GM04504 (cell line): ENCODE measurements at regions not wholly inside any gene's neighbourhood (a gene's known extent, or its start where the extent isn't known, plus 50 kb on each side); places are given as distances from the start of the nearest gene placed in this dataset.
"Not testable (repeated sequence)": the region's sequence is repeated elsewhere in the genome, so short reads cannot be mapped to it uniquely, and the experiment has no call there.

Experiments
- DNase-seq: peaks from one replicate; pipeline ENCODE4 v3.0.0-alpha.2; 2012; ENCODE audit warnings: low read depth

DNA sequence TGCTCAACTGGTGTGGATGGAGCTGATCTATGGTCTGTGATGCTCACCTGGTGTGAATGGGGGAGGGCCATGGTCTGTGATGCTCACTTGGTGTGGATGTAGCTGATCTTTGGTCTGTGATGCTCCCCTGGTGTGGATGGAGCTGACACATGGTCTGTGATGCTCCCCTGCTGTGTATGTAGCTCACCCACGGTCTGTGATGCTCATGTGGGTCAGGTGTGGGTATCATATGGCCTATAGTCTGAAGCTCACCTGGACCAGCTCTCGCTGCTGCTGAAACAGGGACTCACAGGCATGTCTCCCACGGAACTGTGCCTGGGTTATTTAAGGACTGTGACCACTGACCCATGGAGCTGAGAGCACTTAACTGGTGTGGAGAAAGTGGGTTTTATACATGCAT is 109.7 kb downstream of the CRLF2 start:
- no peak for DNase-seq

DNA sequence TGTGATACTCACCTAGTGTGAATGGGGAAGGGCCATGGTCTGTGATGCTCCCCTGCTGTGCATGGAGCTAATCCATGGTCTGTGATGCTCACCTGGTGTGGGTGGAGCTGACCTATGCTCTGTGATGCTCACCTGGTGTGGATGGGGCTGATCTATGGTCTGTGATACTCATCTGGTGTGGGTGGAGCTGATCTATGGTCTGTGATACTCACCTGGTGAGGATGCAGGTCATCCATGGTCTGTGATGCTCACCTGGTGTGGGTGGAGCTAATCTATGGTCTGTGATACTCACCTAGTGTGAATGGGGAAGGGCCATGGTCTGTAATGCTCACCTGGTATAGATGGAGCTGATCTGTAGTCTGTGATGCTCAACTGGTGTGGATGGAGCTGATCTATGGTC is 110.2 kb downstream of the CRLF2 start:
- not testable (repeated sequence) for DNase-seq

DNA sequence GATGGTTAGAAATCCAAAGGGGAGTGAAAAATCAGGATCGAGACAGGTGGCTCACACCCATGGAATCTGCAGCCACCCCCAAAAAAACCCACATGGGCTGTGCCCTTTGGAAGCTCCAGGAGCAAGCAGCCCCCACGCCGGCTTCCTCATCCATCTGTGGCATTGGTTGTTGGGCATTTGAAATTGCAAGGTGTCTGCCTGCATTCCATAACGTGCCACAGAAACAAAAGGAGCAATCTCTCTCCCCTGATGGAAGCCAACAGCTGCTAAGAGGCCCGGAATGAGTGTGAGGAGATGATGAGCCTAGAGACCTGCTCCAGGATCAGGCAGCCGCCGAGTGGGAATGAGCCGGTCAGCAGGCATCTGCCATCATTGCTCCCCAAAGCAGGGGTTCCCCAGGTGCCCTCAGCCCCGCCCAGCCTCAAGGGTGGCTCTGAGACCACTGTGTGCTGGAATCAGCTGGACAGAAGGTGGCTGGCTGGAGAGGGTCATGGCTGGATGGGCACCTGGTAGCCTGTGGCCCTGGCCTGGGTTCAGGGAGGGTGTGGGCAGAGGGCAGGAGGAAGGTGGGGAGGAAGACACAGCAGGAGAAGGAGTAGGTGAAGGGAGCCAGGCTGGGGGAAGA is 113.2 kb downstream of the CRLF2 start:
- DNase-seq, result no peak

DNA sequence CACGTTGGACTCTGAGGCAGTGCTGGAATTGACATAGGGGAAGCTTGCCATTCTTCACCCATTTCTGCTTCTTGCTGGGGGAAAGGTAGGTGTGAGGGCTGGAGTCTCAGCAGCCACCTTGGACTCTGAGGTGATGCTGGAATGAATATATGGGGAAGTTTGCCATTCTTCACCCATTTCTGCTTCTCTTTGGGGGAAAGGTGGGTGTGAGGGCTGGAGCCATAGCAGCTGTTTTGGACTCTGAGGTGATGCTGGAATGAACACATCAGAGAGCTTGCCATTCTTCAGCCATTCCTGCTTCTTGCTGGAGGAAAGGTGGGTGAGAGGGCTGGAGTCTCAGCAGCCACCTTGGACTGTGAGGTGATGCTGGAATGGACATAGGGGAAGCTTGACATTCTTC is 115.1 kb downstream of the CRLF2 start:
- DNase-seq, result no peak

DNA sequence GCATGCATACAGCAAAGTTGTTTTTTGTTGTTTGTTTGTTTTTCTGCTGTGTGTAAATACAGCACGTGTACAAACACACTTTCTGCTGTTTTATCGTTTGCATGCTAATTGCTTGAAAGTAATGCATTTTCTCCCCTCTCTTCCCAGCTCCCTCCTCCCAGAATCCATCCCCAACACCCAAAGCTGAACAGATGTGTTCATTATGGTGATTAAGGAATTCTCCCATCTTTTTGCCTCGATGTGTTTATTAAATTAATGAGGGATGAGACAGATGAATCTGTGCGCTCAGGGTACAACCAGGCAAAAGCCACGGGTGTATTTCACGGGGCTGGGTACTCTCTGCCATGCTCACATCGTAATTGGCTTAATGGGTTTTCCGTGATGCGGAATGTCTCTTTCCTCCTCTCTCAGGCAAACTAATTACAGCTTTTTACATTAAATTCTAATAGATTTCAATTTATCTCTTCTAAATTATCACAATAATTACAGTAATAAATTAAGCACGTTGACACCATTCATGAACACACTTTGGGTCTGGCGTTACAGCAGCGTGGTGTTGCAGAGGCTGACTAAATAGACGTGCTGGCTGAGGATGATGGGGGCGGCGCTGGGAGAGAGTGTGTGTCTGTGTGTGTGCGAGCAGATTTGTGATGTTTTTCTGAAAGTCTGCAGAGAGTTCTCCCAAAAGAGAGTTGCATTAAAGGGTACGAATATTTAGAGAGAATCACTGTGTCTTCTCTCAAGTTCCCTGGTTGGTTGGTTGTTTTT is 117.7 kb downstream of the CRLF2 start:
- no peak for DNase-seq

DNA sequence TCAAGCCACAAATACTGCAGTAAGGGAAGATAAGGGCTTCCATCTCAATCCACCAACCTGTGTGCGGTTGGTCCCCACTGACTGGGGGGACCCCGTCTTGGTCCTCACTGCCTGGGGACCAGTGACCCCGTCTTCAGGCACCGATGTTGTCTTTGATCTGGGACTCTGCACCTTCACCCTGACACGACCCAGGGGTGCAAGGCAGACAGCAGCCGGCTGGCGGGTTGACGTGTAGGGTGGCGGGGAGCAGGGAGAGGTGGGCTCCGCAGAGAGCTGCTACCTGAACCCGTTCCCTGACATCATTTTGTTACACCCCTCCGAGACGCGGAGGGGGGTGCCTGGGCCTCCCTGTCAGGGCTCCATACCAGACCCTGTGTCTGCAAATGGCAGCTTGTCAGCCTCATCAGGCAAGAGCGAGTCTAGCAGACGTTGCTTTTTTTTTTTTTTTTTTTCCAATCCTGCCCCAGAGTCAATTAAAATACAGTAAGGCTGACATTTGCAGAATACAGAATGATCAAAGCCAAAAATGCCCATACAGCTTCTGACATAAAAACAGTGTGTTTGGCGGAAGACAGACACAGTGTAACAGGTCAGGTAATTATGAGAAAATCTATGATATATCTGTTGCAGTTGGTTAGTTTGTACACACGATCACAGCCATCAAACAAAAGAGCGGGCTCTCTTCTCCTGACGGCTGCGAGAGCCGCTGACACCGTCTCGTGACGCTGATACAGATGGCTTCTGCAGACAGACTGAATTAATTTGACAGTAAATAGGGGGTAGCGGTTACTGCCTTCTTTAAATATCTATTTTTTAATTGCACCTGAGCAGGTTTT is 118.6 kb downstream of the CRLF2 start:
- no peak for DNase-seq

DNA sequence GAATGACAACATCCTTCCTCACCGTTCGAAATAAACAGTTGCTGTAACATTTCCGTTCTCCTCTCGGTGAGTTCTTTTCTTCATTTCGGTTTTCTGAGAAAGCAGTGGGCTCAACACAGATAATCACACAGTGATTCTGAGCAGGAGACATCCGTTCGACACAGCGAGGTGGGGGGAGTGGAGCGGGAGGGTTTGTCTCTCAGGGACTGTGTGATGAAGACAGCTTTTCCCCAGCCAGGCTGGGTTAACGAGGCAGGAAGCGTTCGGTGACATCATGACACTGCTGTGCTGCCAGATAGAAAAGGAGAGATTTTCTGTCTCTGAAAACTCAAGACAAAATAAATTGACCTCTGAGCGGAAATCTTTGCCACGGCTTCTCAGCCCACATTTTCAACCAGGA is 119.3 kb downstream of the CRLF2 start:
- DNase-seq, result peak; percentile 2

DNA sequence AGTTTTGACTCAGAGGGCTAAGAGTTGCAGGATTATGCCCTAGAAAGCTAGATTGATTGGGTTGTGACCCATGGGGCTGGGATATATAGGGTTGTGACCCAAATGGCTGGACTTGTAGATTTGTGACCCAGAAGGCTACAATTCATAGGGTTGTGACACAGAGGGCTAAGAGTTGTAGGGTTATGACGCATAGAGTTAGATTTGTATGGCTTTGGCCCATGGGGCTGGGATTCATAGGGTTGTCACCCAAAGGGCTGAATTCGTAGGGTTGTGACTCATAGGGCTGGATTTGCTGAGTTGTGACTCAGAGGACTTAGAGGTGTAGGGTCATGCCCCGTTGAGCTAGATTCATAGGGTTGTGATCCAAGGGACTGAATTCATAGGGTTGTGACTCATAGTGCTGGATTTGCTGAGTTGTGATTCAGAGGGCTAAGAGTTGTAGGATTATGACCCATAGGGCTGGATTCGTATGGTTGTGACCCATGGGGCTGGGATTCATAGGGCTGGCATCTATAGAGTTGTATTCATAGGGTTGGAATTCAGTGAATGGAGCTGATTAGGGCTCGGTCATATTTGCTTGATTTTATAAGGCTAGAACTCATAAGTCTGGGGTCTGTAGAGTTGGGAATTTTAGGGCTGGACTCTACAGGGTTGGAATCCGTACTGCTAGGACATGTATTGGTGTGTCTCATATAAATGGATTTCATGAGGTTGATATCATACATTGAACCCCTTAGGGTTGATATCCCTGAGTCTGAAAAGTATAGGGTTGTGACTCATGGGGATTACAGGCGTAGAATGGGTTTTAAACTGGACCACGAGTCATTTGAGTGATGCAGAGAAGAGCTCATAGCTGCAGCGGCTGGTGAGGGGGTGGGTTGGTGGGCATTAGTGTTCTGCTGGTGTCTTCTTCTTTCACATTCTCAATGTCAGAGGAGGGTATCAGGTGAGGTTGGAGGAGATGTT is 125.7 kb downstream of the CRLF2 start:
- DNase-seq, result peak; percentile 11

DNA sequence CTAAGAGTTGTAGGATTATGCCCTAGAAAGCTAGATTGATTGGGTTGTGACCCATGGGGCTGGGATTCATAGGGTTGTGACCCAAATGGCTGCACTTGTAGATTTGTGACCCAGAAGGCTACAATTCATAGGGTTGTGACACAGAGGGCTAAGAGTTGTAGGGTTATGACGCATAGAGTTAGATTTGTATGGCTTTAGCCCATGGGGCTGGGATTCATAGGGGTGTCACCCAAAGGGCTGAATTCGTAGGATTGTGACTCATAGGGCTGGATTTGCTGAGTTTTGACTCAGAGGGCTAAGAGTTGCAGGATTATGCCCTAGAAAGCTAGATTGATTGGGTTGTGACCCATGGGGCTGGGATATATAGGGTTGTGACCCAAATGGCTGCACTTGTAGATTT is 126.6 kb downstream of the CRLF2 start:
- DNase-seq, result not testable (repeated sequence)

DNA sequence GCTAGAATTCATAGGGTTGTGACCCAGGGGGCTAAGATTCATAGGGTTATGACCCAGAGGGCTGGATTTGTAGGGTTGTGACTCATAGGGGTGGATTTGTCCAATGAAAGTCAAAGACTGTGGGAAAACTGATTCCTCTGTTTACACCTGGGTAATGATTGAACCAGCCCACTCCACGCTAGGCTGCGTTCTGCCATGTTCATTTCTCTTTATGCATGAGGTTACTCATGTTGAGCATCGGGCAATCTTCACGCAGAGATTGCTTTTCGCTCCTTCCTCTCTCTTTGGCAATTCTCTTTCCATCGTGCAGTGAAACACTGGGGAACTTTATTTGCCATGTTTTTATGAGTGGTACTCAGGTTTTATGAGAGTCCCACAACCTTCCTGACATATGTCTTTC is 127.8 kb downstream of the CRLF2 start:
- DNase-seq, result no peak

DNA sequence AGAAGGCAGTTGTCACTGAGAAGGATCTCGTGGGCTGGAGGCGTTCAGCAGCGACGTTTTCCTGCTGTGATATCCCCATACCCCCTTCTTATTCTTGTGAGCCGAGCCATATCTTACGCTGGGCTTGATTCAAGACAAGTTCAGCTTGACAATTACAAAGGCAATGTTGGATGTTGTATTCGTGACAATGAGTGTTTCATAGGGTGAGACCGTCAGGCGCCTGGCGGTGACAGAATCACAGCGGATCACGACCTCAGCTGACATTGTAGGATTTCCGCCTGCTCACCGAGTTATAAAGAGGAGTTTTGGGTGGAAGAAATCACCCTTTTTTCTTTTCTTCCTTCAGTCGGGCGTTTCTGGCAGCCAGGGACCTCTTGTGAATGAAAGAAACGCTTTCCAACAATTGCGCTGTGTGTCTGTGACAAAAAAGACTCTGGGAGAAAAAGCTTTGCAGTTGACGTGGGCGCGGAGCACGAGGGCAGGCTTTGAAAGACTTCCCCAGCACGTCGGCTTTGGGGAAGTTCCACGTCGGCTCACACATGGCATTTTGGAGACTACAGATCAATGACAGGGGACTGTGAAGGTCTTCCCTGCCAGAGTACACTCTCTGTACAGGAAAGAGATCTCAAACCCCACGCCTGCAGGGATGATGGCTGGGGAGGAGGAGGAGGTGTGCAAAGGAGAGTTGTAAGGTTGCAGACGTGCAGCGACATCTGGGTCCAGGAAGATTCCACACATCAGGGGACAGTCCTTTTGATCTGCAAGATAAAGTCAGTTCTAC is 135.4 kb downstream of the CRLF2 start:
- DNase-seq, result no peak

DNA sequence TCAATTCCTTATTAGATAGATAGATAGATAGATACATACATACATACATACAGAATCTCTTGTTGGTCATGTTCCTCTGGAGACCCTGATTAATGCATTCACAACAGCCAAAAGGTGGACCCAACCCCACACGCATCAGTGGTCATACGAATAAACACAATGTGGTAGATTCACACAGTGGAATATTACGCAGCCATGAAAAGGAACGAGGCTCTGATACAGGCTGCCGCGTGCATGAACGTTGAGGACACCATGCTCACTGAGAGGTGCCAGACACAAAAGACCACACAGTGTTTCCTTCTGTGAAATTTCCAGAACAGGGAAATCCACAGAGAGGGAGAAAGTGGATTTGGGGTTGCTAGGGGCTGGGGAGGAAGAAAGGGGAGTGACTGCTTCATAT is 136.7 kb downstream of the CRLF2 start:
- DNase-seq, result no peak

DNA sequence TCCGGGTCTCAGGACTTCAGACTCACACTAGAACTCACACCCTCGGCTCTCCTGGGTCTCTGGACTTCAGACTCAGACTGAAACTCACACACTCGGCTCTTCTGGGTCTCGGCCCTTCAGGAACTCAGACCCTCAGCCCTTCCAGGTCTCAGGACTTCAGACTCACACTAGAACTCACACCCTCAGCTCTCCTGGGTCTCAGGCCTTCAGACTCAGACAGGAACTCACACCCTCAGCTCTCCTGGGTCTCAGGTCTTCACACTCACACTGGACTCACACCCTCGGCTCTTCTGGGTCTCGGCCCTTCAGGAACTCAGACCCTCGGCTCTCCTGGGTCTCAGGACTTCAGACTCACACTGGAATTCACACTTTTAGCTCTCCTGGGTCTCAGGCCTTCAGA is 137.3 kb downstream of the CRLF2 start:
- no peak for DNase-seq

DNA sequence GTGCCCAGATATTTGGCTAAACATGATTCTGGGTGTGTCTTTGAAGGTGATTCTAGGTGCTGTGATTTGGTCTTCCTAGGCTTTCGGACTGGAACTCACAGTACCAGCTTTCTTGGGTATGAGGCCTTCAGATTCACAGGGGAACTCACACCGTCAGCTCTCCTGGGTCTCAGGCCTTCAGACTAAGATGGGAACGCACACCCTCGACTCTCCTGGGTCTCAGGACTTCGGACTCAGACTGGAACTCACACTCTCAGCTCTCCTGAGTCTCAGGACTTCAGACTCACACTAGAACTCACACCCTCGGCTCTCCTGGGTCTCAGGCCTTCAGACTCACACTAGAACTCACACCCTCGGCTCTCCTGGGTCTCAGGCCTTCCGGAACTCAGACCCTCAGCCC is 137.7 kb downstream of the CRLF2 start:
- DNase-seq, result no peak

DNA sequence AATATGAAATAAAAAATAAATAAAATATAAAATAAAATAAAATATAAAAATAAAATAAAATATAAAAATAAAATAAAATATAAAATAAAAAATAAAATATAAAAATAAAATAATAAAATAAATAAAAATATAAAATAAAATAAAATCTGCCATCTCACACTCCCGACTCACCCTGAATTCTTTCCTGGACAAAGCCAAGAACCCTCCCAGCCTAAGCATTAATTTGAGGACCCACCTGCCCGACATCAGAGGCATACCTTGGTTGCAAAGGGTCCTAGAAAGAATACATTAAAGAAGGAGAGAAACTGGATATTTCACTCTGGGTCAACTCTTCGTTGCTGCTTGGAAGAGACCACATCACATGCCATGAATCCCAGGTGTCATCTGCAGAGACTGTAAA is 138.3 kb downstream of the CRLF2 start:
- no peak for DNase-seq

DNA sequence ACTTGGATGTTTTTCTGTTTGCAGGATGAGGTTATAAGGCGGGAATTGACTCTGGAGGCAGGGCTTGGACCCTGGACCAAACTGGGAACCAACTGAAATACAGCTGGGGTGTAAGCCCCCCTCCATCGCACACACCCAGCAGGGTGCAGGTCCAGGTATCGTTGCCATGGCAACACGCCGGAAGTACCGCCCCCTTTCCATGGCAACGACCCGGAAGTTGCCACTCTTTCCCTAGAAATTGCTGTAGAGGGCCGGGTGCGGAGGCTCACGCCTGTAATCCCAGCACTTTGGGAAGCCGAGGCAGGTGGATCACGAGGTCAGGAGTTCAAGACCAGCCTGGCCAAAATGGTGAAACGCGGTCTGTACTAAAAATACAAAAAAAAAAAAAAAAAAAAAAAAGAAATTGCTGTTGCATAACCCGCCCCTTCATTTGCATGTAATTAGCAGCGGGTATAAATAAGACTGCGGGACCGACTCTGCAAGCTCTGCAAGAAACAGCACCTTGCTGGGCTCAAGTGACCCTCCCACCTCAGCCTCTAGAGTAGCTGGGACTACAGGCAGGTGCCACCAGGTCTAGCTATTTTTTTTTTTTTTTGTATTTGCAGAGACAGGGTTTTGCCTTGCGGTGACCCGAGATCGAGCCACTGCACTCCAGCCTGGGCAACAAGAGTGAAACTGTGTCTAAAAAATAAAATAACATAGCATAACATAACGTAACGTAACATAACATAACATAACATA is 139.6 kb downstream of the CRLF2 start:
- no peak for DNase-seq

DNA sequence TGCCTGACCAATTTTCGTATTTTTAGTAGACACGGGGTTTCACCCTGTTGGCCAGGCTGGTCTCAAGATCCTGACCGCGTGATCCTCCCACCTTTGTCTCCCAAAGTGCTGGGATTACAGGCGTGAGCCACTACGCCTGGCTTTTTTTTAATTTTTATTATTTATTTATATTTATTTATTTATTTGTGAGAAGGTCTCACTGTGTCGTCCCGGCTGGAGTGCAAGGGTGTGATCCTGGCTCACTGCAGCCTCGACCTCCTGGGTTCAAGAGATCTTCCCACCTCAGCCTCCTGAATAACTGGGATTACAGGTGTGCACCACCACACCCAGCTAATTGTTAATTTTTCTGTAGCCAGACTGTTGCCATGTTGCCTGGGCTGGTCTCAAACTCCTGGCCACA is 141.1 kb downstream of the CRLF2 start:
- DNase-seq, result no peak

DNA sequence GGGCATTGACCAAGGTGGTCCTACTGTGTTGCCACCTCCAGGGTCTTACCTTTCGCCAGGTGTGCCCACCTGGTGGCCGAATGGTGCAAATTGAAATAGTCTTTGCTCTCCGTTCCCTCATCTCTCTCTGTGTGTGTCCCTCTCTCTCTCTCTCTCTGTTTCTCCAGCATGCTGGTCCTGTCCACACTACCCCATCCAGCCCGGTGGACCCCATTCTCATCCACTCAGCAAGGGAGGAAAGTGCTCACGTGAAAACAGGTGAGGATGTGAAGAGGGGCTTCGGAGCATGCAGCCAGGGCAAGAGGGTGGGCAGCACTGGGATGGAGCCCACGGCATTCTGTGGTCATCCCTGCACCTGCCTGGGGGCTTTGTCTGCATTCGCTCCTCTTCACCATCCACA is 150.1 kb downstream of the CRLF2 start:
- no peak for DNase-seq

DNA sequence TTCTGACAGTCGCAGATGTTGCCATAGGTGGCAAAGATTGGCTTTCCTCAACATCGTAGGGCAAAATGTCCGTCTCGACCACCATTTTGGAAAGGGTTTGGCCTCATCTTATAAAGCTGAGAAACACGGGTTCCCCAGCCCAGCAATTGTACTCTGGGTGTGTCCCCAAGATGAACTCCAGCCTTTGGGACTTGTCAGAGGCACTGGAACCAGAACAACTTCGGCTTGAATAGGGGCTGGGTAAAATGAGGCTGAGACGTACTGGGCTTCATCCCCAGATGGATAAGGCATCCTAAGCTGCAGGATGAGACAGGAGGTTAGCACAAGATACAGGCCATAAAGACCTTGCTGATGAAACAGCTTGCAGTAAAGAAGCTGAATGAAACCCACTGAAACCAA is 151.9 kb downstream of the CRLF2 start:
- no peak for DNase-seq
